ENCODE measurements at regions not wholly inside any gene's neighbourhood (a gene's known extent, or its start where the extent isn't known, plus 50 kb on each side); places are given as distances from the start of the nearest gene placed in this dataset.

DNA sequence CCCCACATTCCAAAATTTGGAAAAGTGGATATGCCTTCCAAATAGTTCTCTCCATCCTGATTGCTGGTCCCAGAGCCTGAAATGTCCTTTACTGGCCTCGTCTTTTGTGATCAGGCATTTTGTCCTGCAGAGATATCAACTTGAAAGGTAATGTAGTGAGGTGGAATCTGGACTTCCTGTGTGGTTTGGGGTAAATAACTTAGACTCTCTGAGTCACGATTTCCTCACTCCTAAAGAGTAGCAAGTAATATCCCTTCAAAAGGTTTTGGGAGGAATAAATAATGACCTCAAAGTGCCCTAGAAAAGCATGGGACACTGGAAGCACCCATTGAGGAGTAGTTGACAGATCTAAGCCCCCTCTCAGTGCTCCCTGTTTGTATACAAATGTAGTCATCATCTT, 426.6 kb downstream of the OMA1 start:
- H3K36me3 ChIP-seq (ENCODE audit: insufficient read depth, low read length): no peaks in the 10 kb centered on the region
- peaks cover 8% of the 10 kb centered on the region; the same call in 1 of the 2 replicates for H3K9me3 ChIP-seq (ENCODE audit: control insufficient read depth, insufficient read depth, low read length)
- no peaks in the 10 kb centered on the region for H3K4me1 ChIP-seq (ENCODE audit: insufficient read depth, low read length)
- H3K9ac ChIP-seq (ENCODE audit: low read depth, low read length): no peak overlapping the region

DNA sequence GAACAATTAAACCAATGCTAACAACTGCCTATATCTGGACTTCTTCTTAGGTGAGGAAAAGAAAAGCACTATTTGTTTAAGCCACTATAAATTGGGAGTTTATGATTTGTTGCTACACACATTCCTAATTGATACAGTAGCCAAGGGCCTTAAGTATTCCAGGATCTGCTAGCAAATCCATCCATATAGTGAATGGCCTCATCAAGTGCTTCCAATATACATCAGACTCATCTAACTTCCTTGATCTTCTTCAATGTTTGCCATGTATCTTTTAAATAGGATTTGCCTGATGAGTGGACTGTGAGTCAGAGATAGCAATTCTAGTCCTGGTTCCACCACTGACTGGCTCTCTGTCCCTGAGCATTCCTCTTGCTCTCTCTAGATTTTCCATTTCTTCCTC, 430.2 kb downstream of the OMA1 start:
- Histone ChIP-seq H3K36me3 (ENCODE audit: insufficient read depth, low read length) (no peaks in the 10 kb centered on the region), H3K9me3 (ENCODE audit: control insufficient read depth, insufficient read depth, low read length) (peaks cover 8% of the 10 kb centered on the region; the same call in 1 of the 2 replicates), H3K4me1 (ENCODE audit: insufficient read depth, low read length) (no peaks in the 10 kb centered on the region), H3K9ac (ENCODE audit: low read depth, low read length) (no peak overlapping the region)

DNA sequence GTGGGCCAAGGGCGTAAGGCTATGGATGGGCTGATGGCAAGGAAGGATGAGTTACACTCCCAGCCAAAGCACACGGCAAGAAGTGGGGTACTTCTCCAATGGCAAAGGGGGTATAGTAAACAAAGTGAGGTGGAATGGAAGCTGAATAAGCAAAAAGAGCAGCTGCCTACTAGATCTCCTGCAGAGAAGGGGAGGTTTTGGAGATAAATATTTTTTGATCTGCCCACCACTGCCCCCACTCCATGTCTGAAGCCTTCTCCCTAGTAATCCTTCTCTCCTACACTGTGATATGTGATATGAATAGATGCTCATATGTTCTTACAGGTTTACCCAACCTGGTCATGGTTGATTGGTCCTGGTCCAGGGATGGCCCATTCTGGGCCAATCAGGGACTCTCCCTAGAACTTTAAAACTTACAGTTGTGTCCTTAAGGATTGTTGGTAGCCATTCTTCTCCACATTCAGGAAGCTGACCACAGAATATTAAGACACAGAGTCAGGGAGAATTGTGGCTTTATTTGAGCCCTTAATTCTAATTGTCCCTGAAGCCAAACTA, 436.8 kb downstream of the OMA1 start:
- no peak overlapping the region for H3K9ac ChIP-seq (ENCODE audit: low read depth, low read length)
- H3K36me3 ChIP-seq (ENCODE audit: insufficient read depth, low read length): no peaks in the 10 kb centered on the region
- no peaks in the 10 kb centered on the region for H3K9me3 ChIP-seq (ENCODE audit: control insufficient read depth, insufficient read depth, low read length)

DNA sequence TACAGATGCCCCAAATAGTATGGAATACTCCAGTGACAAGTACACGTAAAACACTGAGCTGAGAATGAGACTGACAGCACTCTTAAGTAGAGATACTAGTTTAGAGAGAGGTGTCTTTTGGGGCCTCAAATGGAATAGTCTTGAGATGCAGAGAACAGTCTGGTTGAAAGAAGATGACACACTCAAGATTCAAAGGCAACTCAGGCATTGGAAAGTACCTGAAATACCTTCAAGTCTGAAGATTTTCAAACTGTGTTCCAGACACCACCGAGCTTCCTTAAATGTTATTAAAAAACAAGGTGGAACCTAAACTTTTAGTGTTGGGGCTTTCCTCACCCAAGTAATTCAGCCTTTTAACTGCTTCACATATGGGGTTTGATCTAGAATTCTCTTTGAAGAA, 437.7 kb downstream of the OMA1 start:
- Histone ChIP-seq H3K9ac (ENCODE audit: low read depth, low read length) (no peak overlapping the region), H3K9me3 (ENCODE audit: control insufficient read depth, insufficient read depth, low read length) (no peaks in the 10 kb centered on the region), H3K4me1 (ENCODE audit: insufficient read depth, low read length) (no peaks in the 10 kb centered on the region), H3K36me3 (ENCODE audit: insufficient read depth, low read length) (no peaks in the 10 kb centered on the region)

More for the DNA sequence above, 436.8 kb downstream of the OMA1 start:
- no peaks in the 10 kb centered on the region for H3K4me1 ChIP-seq (ENCODE audit: insufficient read depth, low read length)

DNA sequence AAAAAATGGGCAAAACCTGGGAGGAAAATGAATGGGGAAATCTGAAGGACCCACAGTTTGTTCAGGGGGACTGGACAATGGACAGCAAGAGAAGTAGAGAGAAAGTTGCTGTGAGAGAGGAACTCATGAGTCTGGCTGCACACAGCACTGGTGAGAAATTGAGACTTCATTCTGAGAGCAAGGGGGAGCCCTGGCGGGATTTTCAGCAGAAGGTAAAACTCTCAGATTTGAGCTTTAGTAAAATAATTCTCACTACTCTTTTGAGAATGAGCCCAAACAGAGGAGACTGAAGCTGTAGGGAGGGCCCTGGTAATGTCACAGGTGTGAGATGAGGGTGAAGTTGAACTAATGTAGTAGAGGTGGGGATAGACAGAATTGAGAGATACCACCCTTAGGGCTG, 438.6 kb downstream of the OMA1 start:
- Histone ChIP-seq H3K4me1 (ENCODE audit: insufficient read depth, low read length) (no peaks in the 10 kb centered on the region), H3K36me3 (ENCODE audit: insufficient read depth, low read length) (no peaks in the 10 kb centered on the region), H3K9me3 (ENCODE audit: control insufficient read depth, insufficient read depth, low read length) (no peaks in the 10 kb centered on the region), H3K9ac (ENCODE audit: low read depth, low read length) (no peak overlapping the region)

DNA sequence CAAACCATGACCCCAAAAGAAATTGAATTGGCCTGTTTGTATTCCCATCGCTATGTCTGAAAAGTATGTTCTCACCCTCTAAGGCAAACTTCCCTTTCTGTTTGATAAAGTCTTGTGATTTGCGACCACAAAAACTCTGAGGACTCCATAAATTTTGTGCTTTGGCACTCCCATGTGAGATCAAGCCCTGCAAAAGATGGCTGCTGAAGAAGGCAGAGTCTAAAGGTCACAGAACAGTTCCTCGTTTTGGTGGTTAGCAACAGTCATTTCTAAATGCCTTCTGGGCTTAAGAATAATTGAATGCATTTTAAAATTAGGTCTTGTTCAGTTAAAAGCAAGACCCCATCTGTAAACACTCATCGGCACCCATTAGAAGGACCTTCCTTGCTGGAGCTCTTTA, 441.6 kb downstream of the OMA1 start:
- H3K4me1 ChIP-seq (ENCODE audit: insufficient read depth, low read length): no peaks in the 10 kb centered on the region

DNA sequence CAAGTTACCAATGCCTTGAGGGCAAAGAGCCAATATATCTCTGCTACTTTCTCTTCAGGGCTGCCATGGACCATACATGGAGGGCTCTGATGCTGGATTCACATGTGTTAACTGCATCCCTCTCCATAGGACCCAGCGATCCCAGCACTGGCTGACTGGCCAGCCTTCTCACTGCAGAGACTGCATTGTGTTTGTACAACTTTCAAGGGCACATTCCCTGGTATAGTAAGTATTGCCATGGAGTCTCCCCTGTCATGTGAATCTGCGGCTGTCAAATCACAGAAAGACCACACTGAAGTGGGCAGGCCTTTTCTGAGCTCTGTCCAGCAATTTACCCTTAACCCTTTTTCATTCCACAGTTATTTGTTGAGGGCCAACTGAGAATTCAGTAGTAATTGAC, 449.8 kb downstream of the OMA1 start:
- peaks cover 6% of the 10 kb centered on the region; the same call in 1 of the 2 replicates for H3K4me1 ChIP-seq (ENCODE audit: insufficient read depth, low read length)
- H3K36me3 ChIP-seq (ENCODE audit: insufficient read depth, low read length): no peaks in the 10 kb centered on the region
- H3K9me3 ChIP-seq (ENCODE audit: control insufficient read depth, insufficient read depth, low read length): no peaks in the 10 kb centered on the region
- no peak overlapping the region for H3K9ac ChIP-seq (ENCODE audit: low read depth, low read length)

More for the DNA sequence above, 441.6 kb downstream of the OMA1 start:
- Histone ChIP-seq H3K9ac (ENCODE audit: low read depth, low read length) (no peak overlapping the region), H3K9me3 (ENCODE audit: control insufficient read depth, insufficient read depth, low read length) (no peaks in the 10 kb centered on the region), H3K36me3 (ENCODE audit: insufficient read depth, low read length) (no peaks in the 10 kb centered on the region)

DNA sequence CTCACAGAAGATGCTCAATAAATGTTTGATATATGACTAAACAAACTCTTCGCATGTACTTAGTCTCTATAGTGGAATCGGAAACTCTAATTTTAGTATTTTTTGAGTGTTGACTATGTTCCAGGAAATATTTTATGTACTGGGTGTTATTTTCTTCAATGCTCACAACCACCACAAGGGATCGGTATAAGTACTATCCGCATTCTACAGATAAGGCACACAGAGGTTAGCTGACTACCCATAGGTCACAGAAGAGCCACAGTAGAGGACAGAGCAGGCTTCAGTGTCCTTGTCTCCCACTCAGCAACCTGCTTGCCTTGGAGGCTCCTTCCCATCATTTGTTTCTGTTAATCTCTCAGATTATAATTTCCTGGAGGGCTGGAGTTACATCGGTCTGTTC, 451.3 kb downstream of the OMA1 start:
- no peaks in the 10 kb centered on the region for H3K9me3 ChIP-seq (ENCODE audit: control insufficient read depth, insufficient read depth, low read length)
- H3K4me1 ChIP-seq (ENCODE audit: insufficient read depth, low read length): peaks cover 6% of the 10 kb centered on the region; the same call in 1 of the 2 replicates
- H3K9ac ChIP-seq (ENCODE audit: low read depth, low read length): no peak overlapping the region
- H3K36me3 ChIP-seq (ENCODE audit: insufficient read depth, low read length): no peaks in the 10 kb centered on the region

DNA sequence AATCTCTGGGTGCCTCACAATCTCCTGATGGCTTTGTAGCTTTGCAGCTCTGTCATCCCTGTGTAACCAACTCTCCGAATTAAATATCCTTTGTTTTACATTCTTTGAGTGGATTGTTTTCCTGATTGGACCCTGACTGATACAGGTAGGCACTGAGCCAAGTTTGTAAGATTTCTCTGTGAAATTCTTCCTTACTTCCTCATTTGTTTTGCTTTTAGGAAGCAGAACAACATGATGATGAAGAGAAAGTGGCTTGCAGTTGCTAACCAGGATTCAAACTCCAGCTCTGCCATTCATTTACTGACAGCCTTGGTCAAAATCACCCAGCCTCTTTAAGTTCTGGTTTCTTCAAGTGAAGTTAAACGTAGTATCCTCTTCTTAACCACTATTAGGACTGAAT, 452.3 kb downstream of the OMA1 start:
- Histone ChIP-seq H3K4me1 (ENCODE audit: insufficient read depth, low read length) (peaks cover 6% of the 10 kb centered on the region; the same call in 1 of the 2 replicates), H3K36me3 (ENCODE audit: insufficient read depth, low read length) (no peaks in the 10 kb centered on the region)

DNA sequence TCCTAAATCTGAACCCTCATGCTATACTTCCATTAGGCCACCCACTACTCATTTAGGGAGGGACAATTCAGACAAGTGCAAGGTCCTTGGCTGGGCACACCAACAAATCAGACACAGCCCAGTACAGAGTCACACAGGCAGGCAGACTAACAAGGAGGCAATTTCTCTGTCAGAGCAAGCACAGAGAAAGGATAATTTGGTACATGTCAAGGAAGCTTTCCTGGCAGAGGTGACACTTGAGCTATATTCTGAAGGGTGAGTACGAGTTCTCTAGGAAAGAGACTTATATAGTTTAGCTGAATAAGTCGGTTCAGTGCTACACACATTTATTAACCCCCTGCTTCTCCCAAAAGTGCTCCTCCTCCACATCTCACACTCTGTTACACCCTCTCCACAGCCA, 455.9 kb downstream of the OMA1 start:
- H3K4me1 ChIP-seq (ENCODE audit: insufficient read depth, low read length): no peaks in the 10 kb centered on the region; the same call in 1 of the 2 replicates
- no peaks in the 10 kb centered on the region for H3K9me3 ChIP-seq (ENCODE audit: control insufficient read depth, insufficient read depth, low read length)
- H3K36me3 ChIP-seq (ENCODE audit: insufficient read depth, low read length): no peaks in the 10 kb centered on the region
- no peak overlapping the region for H3K9ac ChIP-seq (ENCODE audit: low read depth, low read length)

More for the DNA sequence above, 452.3 kb downstream of the OMA1 start:
- Histone ChIP-seq H3K9ac (ENCODE audit: low read depth, low read length) (no peak overlapping the region), H3K9me3 (ENCODE audit: control insufficient read depth, insufficient read depth, low read length) (no peaks in the 10 kb centered on the region)

DNA sequence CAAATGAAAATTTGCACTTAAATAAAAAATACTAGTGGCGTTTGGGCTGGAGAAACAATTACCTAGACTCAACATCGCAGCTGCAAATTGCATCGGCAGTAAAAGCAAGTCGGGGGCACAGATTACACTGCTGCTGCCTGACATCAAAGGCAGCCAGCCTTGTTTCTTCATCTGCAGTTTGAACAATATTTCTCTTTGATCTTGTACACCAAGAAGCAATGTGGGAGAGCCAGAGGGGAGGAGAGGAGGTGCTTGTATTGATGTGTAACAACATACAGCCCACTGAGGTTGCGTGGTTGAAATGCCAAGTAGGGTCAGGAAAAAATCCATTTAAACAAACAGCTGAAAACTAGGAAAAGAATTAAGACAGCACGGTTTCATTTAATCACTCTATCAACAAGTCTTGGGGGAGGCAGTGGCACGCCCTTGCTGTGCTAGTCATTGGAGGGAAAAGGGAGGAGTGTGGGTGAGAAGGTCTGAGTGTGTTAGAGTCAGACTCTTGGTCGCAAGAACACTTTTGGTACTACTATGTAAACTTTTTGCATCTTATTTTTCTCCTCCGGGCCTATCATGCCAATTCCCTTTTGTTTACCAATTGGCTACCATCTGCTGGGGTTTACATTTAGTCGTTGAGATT, 456.5 kb downstream of the OMA1 start:
- H3K4me1 ChIP-seq (ENCODE audit: insufficient read depth, low read length): no peaks in the 10 kb centered on the region; the same call in 1 of the 2 replicates
- no peaks in the 10 kb centered on the region for H3K36me3 ChIP-seq (ENCODE audit: insufficient read depth, low read length)
- H3K9ac ChIP-seq (ENCODE audit: low read depth, low read length): no peak overlapping the region
- H3K9me3 ChIP-seq (ENCODE audit: control insufficient read depth, insufficient read depth, low read length): no peaks in the 10 kb centered on the region

DNA sequence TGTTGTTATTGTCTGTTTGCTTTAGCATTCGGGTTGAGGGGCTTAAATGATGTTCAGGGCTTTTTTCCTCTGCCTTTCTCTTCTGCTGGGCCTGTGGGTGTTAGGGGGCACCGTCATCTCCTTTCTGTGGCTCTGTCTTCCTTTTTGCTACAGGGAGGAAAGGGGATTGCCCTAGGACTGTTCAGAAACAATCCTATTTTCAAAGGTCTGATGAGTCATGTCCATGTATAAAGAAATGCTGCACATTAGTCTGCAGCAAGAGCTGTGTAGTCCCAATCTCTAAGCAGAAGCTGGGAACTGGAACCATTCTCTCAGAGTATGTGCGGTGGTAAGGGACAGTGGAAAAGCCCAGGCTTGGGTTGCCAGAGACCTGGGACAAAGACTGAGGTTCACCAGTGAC, 462.3 kb downstream of the OMA1 start:
- H3K9me3 ChIP-seq (ENCODE audit: control insufficient read depth, insufficient read depth, low read length): no peaks in the 10 kb centered on the region
- no peaks in the 10 kb centered on the region for H3K36me3 ChIP-seq (ENCODE audit: insufficient read depth, low read length)
- H3K4me1 ChIP-seq (ENCODE audit: insufficient read depth, low read length): no peaks in the 10 kb centered on the region; the same call in 1 of the 2 replicates
- no peak overlapping the region for H3K9ac ChIP-seq (ENCODE audit: low read depth, low read length)

DNA sequence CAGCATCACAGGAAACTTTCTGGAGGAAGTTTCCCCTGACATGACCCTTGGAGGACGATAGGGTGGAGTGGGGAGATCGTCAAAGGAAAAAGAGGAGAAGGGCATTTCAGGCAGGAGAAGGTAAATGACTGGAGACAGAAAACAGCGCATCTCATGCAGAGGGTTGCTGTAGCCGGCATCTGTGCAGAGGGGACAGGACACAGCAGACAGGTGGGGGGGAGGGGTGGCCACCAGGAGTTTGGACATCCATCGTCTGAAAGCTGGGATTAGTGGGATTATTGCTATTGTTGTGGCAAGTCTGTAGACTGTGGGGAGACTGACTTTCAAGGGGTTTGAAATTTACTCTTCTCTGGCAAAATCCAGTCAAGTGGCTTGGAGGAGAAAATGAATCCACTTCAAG, 463.9 kb downstream of the OMA1 start:
- no peaks in the 10 kb centered on the region for H3K4me1 ChIP-seq (ENCODE audit: insufficient read depth, low read length)
- H3K9me3 ChIP-seq (ENCODE audit: control insufficient read depth, insufficient read depth, low read length): no peaks in the 10 kb centered on the region
- no peak overlapping the region for H3K9ac ChIP-seq (ENCODE audit: low read depth, low read length)
- no peaks in the 10 kb centered on the region for H3K36me3 ChIP-seq (ENCODE audit: insufficient read depth, low read length)

DNA sequence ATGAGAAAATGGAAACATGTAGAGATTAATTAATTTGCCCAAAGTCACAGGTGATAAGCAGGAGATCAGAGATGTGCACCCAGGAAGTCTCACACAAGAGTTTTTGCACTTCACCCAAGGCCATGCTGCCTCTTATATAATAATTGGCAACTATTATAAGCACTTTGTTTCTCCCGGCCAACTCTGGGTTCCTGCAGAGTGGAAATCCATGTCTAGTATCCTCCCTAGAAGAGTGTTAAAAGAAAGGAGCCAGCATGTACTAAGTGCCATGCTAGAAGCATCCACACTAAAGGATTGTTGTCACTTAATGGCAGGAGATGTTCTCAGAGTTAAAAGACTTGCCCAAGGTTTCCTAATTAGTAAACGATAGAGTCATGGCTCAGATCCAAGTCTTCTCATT, 470.3 kb downstream of the OMA1 start:
- no peaks in the 10 kb centered on the region for H3K9me3 ChIP-seq (ENCODE audit: control insufficient read depth, insufficient read depth, low read length)
- no peak overlapping the region for H3K9ac ChIP-seq (ENCODE audit: low read depth, low read length)
- no peaks in the 10 kb centered on the region for H3K36me3 ChIP-seq (ENCODE audit: insufficient read depth, low read length)
- no peaks in the 10 kb centered on the region for H3K4me1 ChIP-seq (ENCODE audit: insufficient read depth, low read length)

DNA sequence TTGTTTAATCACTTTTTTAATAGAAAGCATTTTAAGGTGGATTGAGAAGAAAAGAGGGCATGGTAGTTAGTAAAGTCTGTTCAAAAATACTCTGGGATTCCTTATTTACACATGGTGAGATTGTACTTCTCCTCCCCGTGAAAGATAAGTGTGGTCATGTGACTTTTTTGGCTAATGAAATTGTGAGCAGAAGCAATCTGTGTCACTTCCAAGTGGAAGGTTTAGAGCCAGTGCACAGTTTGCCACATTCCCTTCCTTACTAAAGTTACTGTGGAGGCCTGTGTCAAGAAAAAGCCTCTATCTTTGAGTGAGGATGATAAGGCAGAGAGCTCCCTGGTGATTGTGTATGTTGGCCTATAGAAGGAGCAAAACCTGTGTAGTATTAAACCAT, 471.3 kb downstream of the OMA1 start:
- no peaks in the 10 kb centered on the region for H3K4me1 ChIP-seq (ENCODE audit: insufficient read depth, low read length)

More for the DNA sequence above, 471.3 kb downstream of the OMA1 start:
- H3K9me3 ChIP-seq (ENCODE audit: control insufficient read depth, insufficient read depth, low read length): no peaks in the 10 kb centered on the region
- H3K36me3 ChIP-seq (ENCODE audit: insufficient read depth, low read length): no peaks in the 10 kb centered on the region
- no peak overlapping the region for H3K9ac ChIP-seq (ENCODE audit: low read depth, low read length)

Data from ES-I3 (cell line).